ENCODE measurements at regions not wholly inside any gene's neighbourhood (a gene's known extent, or its start where the extent isn't known, plus 50 kb on each side); places are given as distances from the start of the nearest gene placed in this dataset.

GRCh38 chr6:88262332-88262731, 96.2 kb upstream of the CNR1 start:
- ChIA-PET POLR2A (no interaction called here), CTCF (no interaction called here)
- ATAC-seq (no peak), DNase-seq (ENCODE audit: low read depth, low spot score) (no peak)
- no peak overlapping the region for H3K27ac ChIP-seq (ENCODE audit: low read length)
- no TSS peak for BruUV-seq (replicated peaks)
- no peaks in the 10 kb centered on the region for H3K9me3 ChIP-seq (ENCODE audit: control insufficient read depth, insufficient read depth, low read depth, low read length)
- TF ChIP-seq, protein P1, sequence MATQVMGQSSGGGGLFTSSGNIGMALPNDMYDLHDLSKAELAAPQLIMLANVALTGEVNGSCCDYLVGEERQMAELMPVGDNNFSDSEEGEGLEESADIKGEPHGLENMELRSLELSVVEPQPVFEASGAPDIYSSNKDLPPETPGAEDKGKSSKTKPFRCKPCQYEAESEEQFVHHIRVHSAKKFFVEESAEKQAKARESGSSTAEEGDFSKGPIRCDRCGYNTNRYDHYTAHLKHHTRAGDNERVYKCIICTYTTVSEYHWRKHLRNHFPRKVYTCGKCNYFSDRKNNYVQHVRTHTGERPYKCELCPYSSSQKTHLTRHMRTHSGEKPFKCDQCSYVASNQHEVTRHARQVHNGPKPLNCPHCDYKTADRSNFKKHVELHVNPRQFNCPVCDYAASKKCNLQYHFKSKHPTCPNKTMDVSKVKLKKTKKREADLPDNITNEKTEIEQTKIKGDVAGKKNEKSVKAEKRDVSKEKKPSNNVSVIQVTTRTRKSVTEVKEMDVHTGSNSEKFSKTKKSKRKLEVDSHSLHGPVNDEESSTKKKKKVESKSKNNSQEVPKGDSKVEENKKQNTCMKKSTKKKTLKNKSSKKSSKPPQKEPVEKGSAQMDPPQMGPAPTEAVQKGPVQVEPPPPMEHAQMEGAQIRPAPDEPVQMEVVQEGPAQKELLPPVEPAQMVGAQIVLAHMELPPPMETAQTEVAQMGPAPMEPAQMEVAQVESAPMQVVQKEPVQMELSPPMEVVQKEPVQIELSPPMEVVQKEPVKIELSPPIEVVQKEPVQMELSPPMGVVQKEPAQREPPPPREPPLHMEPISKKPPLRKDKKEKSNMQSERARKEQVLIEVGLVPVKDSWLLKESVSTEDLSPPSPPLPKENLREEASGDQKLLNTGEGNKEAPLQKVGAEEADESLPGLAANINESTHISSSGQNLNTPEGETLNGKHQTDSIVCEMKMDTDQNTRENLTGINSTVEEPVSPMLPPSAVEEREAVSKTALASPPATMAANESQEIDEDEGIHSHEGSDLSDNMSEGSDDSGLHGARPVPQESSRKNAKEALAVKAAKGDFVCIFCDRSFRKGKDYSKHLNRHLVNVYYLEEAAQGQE (IDR thresholded peaks at IDR 0.05; ENCODE audit: insufficient read depth in 1 of 2, low read depth in 2 of 2, low read length in 1 of 2) = no peak
- no peak for TF ChIP-seq CTCF (IDR thresholded peaks at IDR 0.05)
- no peaks in the 10 kb centered on the region for H3K27me3 ChIP-seq (ENCODE audit: control insufficient read depth, insufficient read depth, low read length)
- no peaks in the 10 kb centered on the region for H3K4me1 ChIP-seq (ENCODE audit: control insufficient read depth, insufficient read depth, low read length)
- in situ Hi-C loops (cut with HindIII; ENCODE audit: low pct_unique_long_range_greater_than_20kb, low sequenced_read_pairs) (no loop called here), intact Hi-C loops (cut with micrococcal nuclease; ENCODE audit: unreplicated experiment) (no loop called here)
- no peak overlapping the region for H3K4me3 ChIP-seq (ENCODE audit: low read depth in 2 of 2, low read length in 2 of 2)
- no peaks in the 10 kb centered on the region for H3K36me3 ChIP-seq (ENCODE audit: control insufficient read depth, insufficient read depth, low read length)

- intact Hi-C loops (cut with micrococcal nuclease; ENCODE audit: unreplicated experiment) = no loop called here
- H3K9me3 ChIP-seq (ENCODE audit: control insufficient read depth, insufficient read depth, low read depth, low read length) = no peaks in the 10 kb centered on the region
- POLR2A ChIA-PET = no interaction called here
- no peak for ATAC-seq
- H3K4me3 ChIP-seq (ENCODE audit: low read depth in 2 of 2, low read length in 2 of 2) = no peak overlapping the region
- no peaks in the 10 kb centered on the region for H3K4me1 ChIP-seq (ENCODE audit: control insufficient read depth, insufficient read depth, low read length)
- CTCF ChIA-PET = no interaction called here
- in situ Hi-C loops (cut with HindIII; ENCODE audit: low pct_unique_long_range_greater_than_20kb, low sequenced_read_pairs) = no loop called here
- DNase-seq (ENCODE audit: low read depth, low spot score) = no peak
- no TSS peak for BruUV-seq (replicated peaks)
- no peak for TF ChIP-seq CTCF (IDR thresholded peaks at IDR 0.05)
- TF ChIP-seq SIN3A (IDR thresholded peaks at IDR 0.05; ENCODE audit: borderline replicate concordance, insufficient read depth, low read depth, low read length) = no peak
- no peak for TF ChIP-seq TCF7L2 (IDR thresholded peaks at IDR 0.05; ENCODE audit: low read depth, low read length)
- TF ChIP-seq, protein P1 (IDR thresholded peaks at IDR 0.05; ENCODE audit: insufficient read depth in 1 of 2, low read depth in 2 of 2, low read length in 1 of 2) = no peak
- TF ChIP-seq POLR2AphosphoS5 (IDR thresholded peaks at IDR 0.05; ENCODE audit: low read depth, low read length) = no peak
- no peaks in the 10 kb centered on the region for H3K36me3 ChIP-seq (ENCODE audit: control insufficient read depth, insufficient read depth, low read length)
- H3K27me3 ChIP-seq (ENCODE audit: control insufficient read depth, insufficient read depth, low read length) = no peaks in the 10 kb centered on the region
- no peak overlapping the region for H3K27ac ChIP-seq (ENCODE audit: low read length)
Measured at GRCh38 chr6:88251301-88251700, 85.2 kb upstream of the CNR1 start.
